Mucosa of descending colon (tissue), 3 donors: ENCODE measurements at regions not wholly inside any gene's neighbourhood (a gene's known extent, or its start where the extent isn't known, plus 50 kb on each side); places are given as distances from the start of the nearest gene placed in this dataset.

ENCODE experiments used
- ATAC-seq: fragments of 200-7000 bp; cut with Tn5 transposase; one replicate; pipeline ENCODE4 v1.9.1; 2020; ENCODE audit warnings: mild to moderate bottlenecking, moderate library complexity
- DNase-seq, 3 donors: peaks; one replicate each; pipeline ENCODE4 v3.0.0-alpha.2; 2020
- H3K36me3 ChIP-seq: fragments of 200-600 bp; one replicate; pipeline ENCODE4 v1.8.0; 2021; ENCODE audit warnings: low read depth, mild to moderate bottlenecking
- H3K4me1 ChIP-seq: fragments of 200-600 bp; one replicate; pipeline ENCODE4 v1.8.0; 2021; ENCODE audit warnings: low read depth, mild to moderate bottlenecking
- H3K4me3 ChIP-seq: fragments of 200-600 bp; one replicate; pipeline ENCODE4 v1.8.0; 2021; ENCODE audit warnings: mild to moderate bottlenecking
- H3K9me3 ChIP-seq: fragments of 200-600 bp; one replicate; pipeline ENCODE4 v1.8.0; 2021; ENCODE audit warnings: mild to moderate bottlenecking
- CTCF ChIP-seq: fragments of 200-600 bp; IDR thresholded peaks from one replicate; pipeline ENCODE4 v1.8.0; 2022; ENCODE audit warnings: antibody characterized with exemption, mild to moderate bottlenecking
- intact Hi-C, 2 donors: fragments of 100-400 bp; cut with DNase I in 1 of 2; cut with micrococcal nuclease in 1 of 2; formaldehyde crosslinking; loops; one replicate each; pipeline versions ENCODE4 v1.11.0 to v1.11.1; 2022; cut with DNase I, micrococcal nuclease
- donor health status: DM: no; HTN: no; CAD: no; lungs with moderate emphysema.
- donor health status: DM: no; HTN: no; CAD: no.
- donor health status: DM: no; HTN: yes; CAD: no.

- H3K4me1 ChIP-seq, result peaks cover 3% of the 10 kb centered on the region
- no peak for DNase-seq
- no peaks in the 10 kb centered on the region for H3K9me3 ChIP-seq
- intact Hi-C loops, result no loop called here
- H3K4me3 ChIP-seq, result no peak overlapping the region
- H3K36me3 ChIP-seq, result no peaks in the 10 kb centered on the region
- TF ChIP-seq CTCF, result no peak
- ATAC-seq, result no peak
Observed at GRCh38 chr15:62769604-62770003, 272.9 kb upstream of the TPM1 start.

GRCh38 chr15:62770111-62770660 is 272.4 kb upstream of the TPM1 start:
- intact Hi-C loops, result no loop called here
- no peak for TF ChIP-seq CTCF
- no peak for DNase-seq
- Histone ChIP-seq H3K4me1 (peaks cover 3% of the 10 kb centered on the region), H3K4me3 (no peak overlapping the region), H3K9me3 (no peaks in the 10 kb centered on the region), H3K36me3 (no peaks in the 10 kb centered on the region)
- ATAC-seq, result no peak

- TF ChIP-seq CTCF, result no peak
- intact Hi-C loops, result no loop called here
- Histone ChIP-seq H3K4me3 (no peak overlapping the region), H3K9me3 (no peaks in the 10 kb centered on the region), H3K4me1 (peaks cover 3% of the 10 kb centered on the region), H3K36me3 (no peaks in the 10 kb centered on the region)
- ATAC-seq (no peak), DNase-seq (no peak)
Observed at GRCh38 chr15:62770752-62771151, 271.8 kb upstream of the TPM1 start.

- Histone ChIP-seq H3K9me3 (no peaks in the 10 kb centered on the region), H3K4me3 (no peak overlapping the region), H3K36me3 (no peaks in the 10 kb centered on the region), H3K4me1 (peaks cover 3% of the 10 kb centered on the region)
- TF ChIP-seq CTCF, result no peak
- no peak for DNase-seq
- ATAC-seq, result no peak
- intact Hi-C loops, result no loop called here
Observed at GRCh38 chr15:62771234-62771633, 271.3 kb upstream of the TPM1 start.

- TF ChIP-seq CTCF, result no peak
- peaks cover 3% of the 10 kb centered on the region for H3K4me1 ChIP-seq
- no peak overlapping the region for H3K4me3 ChIP-seq
- ATAC-seq (peak; percentile 57), DNase-seq (no peak)
- H3K36me3 ChIP-seq, result no peaks in the 10 kb centered on the region
- no peaks in the 10 kb centered on the region for H3K9me3 ChIP-seq
- intact Hi-C loops, result no loop called here
Observed at GRCh38 chr15:62773369-62774165, 269.0 kb upstream of the TPM1 start.
